SIG-M5 treated with dmso at 0.1 percent for 504 hours (cell line): ENCODE measurements at regions not wholly inside any gene's neighbourhood (a gene's known extent, or its start where the extent isn't known, plus 50 kb on each side); places are given as distances from the start of the nearest gene placed in this dataset.
"Not testable (repeated sequence)": the region's sequence is repeated elsewhere in the genome, so short reads cannot be mapped to it uniquely, and the experiment has no call there.

Experiments
- DNase-seq: peaks from one replicate; lab custom pipeline; 2025; ENCODE audit not compliant: unreplicated experiment; lab: John Stamatoyannopoulos, UW

DNA sequence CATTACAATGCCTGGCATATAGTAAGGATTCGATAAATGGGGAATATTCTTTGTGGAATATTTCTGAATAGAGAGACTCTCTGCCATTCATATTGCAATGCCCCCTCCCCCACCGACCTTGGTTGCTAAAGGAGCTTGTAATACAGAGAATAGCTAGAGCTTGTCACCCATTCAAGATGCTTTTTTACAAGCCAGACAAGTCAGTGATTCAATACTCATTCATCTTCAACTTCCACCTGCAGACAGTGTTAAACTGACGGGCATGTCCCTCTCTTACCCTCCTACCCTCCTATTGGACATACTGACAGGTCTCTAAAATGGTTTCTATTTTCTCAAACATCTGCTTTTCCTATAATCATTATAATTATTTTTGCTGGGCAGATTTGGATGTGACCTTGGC lies 257.4 kb downstream of the KCNJ2 start:
- no peak for DNase-seq

DNA sequence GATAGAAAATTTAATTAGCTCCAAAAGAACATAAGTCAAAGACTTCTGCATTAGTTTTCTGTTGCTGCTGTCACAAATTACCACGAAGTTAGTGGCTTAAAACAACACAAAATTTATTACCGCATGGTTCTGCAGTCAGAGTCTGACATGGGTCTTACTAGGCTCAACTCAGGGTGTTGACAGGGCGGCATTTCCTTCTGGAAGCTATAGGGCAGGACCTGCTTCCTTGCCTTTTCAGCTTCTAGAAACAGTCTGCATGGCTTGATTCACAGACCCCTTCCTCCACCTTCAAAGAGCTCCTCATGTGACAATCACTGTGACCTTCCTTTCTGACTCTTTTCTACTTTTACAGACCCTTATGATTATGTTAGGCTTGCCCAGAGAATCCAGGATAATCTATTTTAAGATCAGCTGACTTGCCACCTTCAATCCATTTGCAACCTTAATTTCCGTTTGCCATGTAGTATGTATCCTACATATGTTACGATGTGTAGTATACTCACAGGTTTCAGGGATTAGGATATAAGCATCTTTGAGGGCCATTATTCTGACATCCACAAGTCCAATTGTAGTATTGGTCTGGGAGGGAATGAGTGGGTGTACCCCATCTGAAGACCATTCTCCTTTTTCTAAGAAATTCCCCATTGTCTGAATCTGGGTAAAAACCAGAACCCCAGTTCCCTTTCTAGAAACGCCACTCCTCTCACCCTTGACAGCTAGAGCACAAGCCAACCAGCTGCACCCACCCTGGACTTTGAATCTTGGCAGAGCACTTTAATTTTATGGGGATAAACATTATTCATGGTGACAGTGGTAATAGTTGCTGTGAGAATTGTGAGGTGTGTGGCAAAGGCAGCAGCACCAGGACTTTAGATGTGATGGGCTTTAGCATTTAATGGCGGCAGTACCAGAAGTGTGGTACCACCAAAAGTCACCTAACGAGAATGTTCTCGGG lies 265.5 kb downstream of the KCNJ2 start:
- DNase-seq = no peak

DNA sequence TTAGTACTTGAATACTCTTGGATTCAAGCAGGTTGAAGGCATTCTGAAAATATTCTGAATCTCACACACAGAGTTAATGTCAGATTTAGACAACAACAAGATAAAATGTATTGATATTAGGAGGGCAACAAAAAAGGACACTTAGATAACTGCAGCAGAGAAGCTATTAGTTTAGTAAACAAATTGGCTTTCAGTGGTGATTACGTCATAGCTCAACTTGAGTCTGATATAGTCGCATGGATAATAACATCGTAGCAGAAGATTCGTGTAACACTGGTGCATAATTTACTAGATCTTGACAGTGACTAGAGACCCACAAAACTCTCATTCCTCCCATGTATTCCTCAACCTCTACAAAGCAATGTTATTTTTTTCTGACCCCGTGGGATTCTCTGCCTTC lies 268.3 kb downstream of the KCNJ2 start:
- no peak for DNase-seq

DNA sequence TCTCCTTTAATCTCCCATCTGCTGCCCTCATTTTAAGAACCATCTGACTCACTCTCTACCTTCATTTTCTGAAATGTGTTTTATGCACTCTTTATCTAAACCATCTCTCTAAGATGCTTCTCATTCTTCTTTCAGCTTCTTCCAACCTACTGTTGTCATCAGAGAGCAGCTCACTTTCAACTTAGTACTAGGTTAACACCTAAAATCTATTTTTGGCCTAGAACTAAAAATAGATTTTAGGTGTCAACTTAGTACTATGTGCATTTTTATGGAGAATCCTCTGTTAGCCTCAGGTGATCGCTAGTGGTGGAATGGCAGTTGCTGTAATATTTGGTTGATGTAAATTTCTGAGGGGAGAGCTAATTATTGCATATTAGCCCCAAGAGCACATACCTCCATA lies 277.1 kb downstream of the KCNJ2 start:
- DNase-seq = no peak

DNA sequence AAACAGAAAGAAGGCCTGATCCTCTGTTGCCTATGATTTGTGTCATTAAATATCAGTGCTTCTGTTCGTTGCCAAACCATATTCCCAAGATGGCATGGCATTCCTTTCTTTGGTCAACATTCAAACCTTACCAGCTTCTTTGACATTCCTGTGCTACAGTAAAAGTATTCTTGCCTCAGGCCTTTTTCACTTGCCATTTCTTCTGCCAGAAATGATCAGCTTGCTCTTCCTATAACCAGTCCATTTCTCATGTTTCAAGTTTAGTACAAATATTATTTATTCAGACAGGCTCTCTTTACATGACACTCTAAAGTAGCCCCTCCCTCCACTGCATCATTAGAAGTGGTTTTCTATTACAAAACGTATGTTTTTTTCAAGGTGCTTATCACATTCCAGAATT lies 278.3 kb downstream of the KCNJ2 start:
- DNase-seq = no peak

DNA sequence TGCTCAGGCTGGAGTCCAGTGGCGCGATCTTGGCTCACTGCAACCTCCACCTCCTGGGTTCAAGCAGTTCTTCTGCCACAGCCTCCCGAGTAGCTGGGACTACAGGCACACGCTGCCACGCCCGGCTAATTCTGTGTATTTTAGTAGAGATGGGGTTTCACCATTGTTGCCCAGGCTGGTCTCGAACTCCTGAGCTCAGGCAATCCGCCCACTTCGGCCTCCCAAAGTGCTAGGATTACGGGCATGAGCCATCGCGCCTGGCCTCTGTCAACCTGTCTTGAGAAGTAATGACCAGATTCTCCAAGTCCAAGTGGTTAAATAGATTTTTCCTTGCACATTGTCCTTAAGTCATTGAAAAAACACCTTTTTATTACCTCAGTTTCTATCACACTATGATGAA lies 283.7 kb downstream of the KCNJ2 start:
- not testable (repeated sequence) for DNase-seq

DNA sequence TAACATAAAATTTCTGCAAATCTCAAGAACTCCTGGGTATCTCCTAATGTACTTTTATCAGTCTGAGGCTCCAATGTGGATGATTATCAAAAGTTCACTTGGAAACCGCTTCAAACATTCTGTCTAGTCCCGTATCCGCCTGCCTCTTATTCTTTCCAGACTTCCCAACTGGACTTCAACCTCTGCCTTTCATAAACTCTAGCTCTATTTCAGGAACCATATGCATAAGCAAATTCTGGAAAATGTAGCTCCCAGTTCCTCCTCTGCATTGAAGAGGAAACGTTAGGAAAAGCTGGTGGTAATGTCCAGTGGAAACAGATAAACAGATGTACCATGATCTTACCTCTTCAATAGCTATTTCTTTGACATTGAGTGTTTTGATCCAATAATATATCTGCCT lies 285.0 kb downstream of the KCNJ2 start:
- no peak for DNase-seq

DNA sequence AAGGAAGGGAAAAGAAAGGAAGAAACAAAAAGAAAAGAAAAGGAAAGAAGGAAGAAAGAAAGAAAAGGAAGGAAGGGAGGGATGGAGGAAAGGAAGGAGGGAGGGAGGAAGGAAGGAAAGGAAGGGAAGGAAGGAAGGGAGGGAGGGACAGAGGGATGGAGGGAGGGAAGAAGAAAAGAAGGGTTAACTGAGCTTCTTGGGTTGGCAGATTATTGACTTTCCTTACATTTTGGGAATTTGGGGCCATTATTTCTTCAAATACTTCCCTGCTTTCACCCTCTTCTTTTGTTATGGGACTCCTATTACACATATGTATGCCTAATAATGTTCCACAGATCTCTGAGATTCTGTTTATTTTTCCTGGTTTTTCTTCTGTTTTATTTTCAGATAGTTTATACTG lies 285.6 kb downstream of the KCNJ2 start:
- DNase-seq = no peak

DNA sequence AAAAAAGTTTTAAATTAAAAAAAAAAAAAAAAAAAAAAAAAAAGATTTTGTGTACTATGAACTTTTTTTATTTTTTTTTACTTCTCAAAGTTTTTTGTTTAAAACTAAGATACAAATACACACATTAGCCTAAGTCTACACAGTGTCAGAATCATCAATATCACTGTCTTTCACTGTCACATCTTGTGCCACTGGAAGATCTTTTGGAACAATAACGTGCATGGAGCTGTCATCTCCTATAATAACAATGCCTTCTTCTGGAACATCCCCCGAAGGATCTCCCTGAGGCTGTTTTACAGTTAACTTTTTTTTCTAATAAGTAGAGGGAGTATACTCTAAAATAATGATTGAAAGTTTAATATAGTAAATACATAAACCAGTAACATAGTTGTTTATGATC lies 295.7 kb downstream of the KCNJ2 start:
- DNase-seq = no peak

DNA sequence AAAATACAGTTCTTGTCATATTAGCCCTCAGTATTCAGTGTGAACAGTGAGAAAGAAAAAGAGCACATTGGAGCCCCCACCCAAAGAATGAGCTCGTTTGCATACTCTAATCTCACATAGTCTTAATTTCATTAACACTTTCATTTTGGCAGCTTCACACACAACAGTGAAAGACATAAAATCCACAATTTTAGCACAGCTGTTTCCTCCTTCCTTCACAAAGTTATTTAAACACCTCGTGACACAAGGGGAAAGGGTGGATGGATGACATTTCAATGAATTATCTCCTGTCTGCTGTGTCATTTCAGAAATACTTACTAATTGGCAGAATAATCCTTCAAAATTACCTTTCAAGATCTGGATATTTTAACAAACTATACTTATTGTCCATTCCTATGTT lies 299.3 kb downstream of the KCNJ2 start:
- no peak for DNase-seq

DNA sequence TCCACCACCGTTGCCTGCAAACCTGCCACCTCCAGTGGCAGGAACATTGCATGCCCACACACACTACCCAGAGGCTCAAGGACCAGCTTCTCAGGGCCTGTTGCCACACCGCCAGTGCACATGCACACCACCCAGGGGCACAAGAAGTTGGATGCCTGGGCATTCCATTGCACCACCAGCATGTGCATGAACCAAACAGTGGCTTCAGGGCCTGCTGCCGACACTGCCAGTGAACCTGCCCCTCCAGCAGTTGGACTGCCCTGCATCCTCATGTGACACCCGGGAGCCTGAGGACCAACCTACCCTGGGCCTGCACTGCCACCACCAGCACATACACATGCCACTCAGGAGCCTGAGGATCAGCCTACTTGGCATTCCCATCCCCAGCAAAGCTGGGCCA lies 303.7 kb downstream of the KCNJ2 start:
- no peak for DNase-seq

DNA sequence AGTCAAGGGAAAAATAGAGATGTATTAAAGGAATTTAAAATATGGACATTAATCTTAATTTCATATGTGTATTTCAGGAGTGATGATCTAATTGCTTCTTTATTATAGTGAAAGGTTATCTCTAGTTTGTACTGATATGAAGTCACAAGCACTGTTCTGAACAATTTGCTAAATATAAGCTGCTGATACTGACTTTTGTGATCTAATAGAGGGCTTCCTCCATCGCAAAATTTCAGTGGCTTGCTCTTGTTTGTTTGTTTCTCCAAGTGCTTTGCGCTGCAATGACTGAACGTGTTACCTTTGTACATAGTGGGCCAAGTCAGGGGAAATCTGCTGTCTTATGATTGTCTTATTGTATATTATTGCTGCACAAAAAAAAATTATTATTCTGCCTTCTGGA lies 307.0 kb downstream of the KCNJ2 start:
- no peak for DNase-seq

DNA sequence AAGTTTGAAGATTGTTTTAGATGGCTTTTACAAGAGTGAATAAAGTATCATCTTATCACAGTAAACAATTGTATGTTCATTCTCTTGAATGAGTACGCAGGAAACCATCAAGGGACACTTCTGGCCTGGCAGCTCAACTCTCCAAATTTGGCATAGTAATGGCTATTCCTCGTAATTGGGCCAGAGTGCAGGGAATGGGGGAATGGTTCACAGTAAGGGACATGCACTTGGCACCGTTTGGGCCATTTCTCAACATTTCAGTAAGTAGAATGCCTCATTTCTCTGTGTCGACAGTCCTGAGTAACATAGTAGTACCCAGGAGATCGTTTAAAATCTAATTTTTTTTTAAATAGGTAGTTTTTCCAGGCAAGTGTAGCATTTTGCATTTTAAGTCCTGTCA lies 309.6 kb downstream of the KCNJ2 start:
- DNase-seq = no peak

DNA sequence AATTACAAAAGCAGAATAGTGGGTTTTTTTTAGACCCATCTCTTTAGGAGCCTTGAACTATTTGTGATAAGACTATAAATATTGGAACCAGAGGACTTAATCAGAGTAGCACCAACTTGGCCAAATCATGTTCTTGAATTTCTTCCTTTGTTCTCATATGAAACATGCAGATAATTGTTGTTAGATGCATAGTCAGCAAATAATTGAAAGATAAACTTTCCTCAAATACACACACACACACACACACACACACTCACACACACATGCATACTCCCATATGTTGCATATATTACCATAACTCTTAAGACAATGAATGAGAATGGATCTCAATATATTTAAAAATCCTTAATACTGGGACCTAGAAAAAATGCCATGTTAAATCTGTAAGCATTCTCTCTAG lies 310.4 kb downstream of the KCNJ2 start:
- no peak for DNase-seq

DNA sequence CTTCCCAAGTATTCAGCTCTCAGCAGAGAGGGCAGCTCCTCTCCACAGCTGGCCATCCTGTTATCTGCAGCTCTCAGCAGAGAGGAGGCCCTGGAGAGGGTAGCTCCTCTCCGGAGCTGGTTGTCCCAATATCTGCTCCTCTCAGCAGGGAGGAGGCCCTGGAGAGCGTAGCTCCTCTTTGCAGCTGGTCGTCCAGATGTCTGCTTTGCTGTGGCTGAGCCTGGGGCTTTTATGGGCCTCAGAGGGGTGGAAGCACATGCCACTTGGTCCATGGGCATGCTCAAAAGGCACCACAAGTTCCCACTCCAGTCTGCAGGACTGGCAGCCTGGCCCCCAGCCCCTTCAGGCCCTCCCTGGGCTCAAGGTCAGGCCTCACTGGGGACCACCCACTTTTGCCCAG lies 314.3 kb downstream of the KCNJ2 start:
- DNase-seq = no peak

DNA sequence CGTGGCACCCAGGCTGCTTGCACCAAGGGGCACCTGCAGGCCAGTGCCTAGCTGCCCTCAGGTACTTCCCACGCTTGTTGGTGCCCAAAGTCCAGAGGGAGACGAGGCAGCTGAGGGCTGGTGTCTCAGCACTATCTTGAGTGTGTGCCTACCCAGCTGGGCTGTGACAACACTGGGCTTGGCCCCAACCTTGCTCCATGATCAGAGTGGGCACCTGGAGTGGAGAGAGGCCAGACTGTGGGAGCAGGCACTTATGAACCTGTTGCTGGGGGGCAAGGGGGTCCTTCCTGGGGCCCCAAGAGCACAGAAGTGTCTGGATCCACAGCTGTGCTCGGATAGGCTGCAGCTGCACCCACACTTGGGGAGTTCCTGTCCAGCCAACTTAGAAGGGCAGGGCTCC lies 314.7 kb downstream of the KCNJ2 start:
- no peak for DNase-seq

DNA sequence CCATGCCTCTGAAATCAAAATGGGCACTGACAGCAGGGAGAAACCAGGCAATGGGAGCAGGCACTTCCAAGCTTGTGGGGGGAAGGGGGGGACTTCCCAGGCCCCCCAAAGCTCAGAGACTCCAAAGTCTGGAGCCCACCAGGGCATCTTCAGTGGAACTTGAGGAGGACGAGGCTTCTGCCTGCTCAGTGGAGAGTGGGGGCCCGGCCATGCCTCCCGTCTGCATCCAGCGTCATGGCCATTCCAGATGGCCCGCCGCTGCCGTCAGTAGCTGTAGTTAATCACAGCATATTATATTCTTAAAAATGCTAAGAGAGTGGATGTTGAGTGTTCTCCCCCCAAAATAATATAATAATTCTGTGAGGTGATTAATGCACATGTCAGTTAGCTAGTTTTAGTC lies 315.2 kb downstream of the KCNJ2 start:
- no peak for DNase-seq

DNA sequence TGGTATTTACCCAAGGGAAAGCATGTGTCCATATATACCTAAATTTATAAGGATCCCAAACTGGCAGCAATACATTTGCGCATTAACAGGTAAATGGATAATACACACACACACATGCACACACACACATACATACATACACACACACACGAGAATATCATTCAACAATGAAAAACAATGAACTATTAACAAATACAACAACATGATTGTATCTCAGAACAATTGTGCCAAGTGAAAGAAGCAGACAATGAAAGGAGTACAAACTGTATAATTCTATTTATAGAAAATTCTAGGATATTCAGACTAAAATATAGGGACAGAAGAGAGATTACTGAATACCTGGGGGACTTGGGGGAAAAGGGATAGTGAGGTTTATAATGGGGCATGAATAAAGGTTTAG lies 323.0 kb downstream of the KCNJ2 start:
- DNase-seq = no peak

DNA sequence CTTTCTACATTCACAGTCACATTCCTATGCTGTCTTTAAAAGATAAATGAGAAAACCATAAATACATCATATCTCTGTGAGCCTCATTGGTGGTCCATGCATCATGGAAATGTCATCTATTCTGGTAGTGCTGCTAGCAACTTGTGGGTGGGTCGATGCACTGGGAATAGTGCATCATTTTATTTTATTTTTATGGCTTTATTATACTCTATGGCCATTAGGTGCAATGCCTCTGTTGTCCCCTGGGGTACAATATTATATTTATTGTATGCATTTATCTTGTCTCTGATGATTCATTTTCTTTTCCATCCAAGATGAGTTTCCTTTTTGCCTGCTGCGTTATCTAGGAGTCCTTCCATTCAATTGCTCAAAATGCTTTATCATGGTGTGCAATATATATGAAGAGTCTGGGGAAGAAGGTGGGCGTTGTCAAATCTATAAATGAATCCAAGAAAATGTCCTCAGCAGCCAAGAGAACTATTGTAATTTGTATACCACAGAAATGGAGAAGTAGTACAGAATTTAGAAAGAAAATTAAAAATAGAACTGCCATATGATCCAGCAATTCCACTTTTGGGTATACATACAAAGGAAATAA lies 324.0 kb downstream of the KCNJ2 start:
- no peak for DNase-seq

DNA sequence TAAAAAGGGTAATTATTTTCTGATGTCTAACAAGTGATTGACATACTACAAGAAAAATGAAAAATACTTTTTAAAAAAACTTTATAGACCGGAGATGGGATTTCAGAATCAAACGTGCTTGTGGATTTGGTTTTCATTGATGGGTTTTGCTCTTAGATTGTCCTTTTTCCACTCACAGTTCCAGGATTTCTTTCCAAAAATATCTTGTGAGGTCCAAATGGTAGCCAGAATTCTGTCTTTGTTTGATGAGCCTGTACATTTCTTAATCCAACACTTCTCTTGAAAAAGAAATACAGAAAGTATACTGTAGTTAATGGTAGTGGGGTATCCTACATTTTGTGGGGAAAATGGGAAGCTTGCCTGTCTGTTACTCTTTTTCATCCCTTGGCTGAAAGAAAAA lies 329.3 kb downstream of the KCNJ2 start:
- DNase-seq = no peak

DNA sequence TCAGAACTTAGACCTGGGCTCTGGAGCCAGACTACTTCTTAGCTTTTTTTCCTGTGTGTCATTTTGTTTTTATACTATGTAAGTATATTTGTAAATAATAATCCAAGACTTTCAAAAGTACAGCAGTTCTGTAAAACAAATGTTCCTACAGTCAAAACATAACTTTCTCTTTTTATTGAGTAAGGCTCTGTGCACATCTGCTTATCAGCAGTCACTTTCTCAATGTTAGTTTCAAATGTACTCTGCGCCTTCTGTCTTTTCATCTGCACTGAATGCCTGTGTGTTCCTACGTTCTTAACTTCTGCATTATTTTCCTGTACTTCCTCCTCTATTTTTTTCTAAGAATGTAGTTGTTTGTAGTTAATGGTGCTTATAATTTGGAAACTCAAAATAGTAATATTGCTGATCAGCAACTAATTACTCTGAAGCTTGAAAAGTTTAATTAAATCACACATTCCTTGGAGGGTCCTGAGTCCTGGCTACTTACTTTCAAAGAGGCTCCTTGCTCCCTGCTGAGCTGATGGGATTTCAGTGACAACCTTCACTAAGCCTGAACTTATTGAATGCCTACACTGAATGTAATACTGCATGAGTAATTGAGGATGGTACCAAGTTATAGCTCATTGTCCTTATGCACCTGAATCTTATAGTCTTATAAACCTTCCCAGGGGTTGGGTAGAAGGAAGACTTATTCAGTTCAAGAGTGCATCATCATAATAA lies 329.9 kb downstream of the KCNJ2 start:
- peak; percentile 11 for DNase-seq

DNA sequence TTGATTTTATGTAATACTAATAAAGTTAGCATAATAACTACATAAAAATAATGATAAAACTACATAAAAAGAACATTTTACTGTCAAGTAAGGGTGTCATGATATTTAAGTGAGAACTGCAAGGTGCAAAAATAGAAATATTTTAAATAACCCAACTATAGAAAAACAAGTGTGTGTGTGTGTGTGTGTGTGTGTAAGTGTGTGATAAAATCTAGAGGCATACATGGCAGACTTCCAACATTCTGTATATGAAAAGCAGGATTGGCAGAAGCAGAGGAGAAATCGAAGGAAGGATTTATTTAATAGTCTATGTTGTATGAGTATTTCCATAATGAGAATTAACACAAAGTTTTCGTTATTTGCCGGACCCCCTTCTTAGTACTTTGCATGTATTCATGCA lies 334.1 kb downstream of the KCNJ2 start:
- DNase-seq = no peak
